HepG2 (cell line): ENCODE measurements at regions not wholly inside any gene's neighbourhood (a gene's known extent, or its start where the extent isn't known, plus 50 kb on each side); places are given as distances from the start of the nearest gene placed in this dataset.

Experiments
- ARNTL ChIP-seq: sonication (generic); formaldehyde crosslinking; IDR thresholded peaks from 2 replicates; pipeline ENCODE4 v1.4.0; 2020; ENCODE audit warnings: mild to moderate bottlenecking, missing genetic modification reagents
- ATAD3A ChIP-seq: sonication (generic); formaldehyde crosslinking; IDR thresholded peaks from 2 replicates; pipeline ENCODE4 v1.4.0; 2020; ENCODE audit warnings: missing genetic modification reagents
- EP300 ChIP-seq, 3 experiments: sonication (generic) in 1 of 3; formaldehyde crosslinking in 1 of 3; IDR thresholded peaks; 2 replicates each; pipeline versions ENCODE4 v1.5.1 to v1.6.1; 2011 to 2020; ENCODE audit warnings: low read depth in 2 of 3, low read length in 2 of 3, borderline replicate concordance in 1 of 3, improper control_type of control experiment in 1 of 3, mild to moderate bottlenecking in 1 of 3, missing genetic modification reagents in 1 of 3, moderate library complexity in 1 of 3
- EZH2 ChIP-seq: conservative IDR thresholded peaks from 2 replicates; pipeline ENCODE4 v1.6.1; 2012; ENCODE audit warnings: mild to moderate bottlenecking, low read depth, low read length, moderate library complexity
- HDAC6 ChIP-seq: fragments of 200-600 bp; sonication (generic); IDR thresholded peaks from 2 replicates; pipeline ENCODE4 v1.7.0; 2017; ENCODE audit warnings: mild to moderate bottlenecking, antibody characterized with exemption, low read length, low read depth
- KLF9 ChIP-seq: IDR thresholded peaks from 2 replicates; pipeline ENCODE4 v1.6.1; 2016; ENCODE audit warnings: low read depth
- MYC ChIP-seq: sonication (generic); formaldehyde crosslinking; IDR thresholded peaks from 2 replicates; pipeline ENCODE4 v1.9.0; 2021; ENCODE audit warnings: missing genetic modification reagents, borderline replicate concordance
- ZNF235 ChIP-seq: sonication (generic); formaldehyde crosslinking; IDR thresholded peaks from 2 replicates; pipeline ENCODE4 v1.8.1; 2023; ENCODE audit warnings: mild to moderate bottlenecking, missing genetic modification reagents, borderline replicate concordance
- ZNF33A ChIP-seq: sonication (generic); formaldehyde crosslinking; IDR thresholded peaks from 2 replicates; pipeline ENCODE4 v1.5.1; 2020; ENCODE audit warnings: missing genetic modification reagents, mild to moderate bottlenecking, moderate library complexity, borderline replicate concordance
- ZNF350 ChIP-seq: sonication (generic); formaldehyde crosslinking; IDR thresholded peaks from 2 replicates; pipeline ENCODE4 v1.4.0; 2020; ENCODE audit warnings: mild to moderate bottlenecking, low read depth, missing genetic modification reagents, borderline replicate concordance
- ZNF589 ChIP-seq: sonication (generic); formaldehyde crosslinking; conservative IDR thresholded peaks from 2 replicates; pipeline ENCODE4 v1.8.0; 2022; ENCODE audit warnings: mild to moderate bottlenecking, moderate library complexity, missing genetic modification reagents
- TF ChIP-seq, protein P1 (sequence below): sonication (generic); formaldehyde crosslinking; IDR thresholded peaks from 2 replicates; pipeline ENCODE4 v1.5.0; 2020; ENCODE audit warnings: mild to moderate bottlenecking, missing genetic modification reagents, moderate library complexity

DNA sequence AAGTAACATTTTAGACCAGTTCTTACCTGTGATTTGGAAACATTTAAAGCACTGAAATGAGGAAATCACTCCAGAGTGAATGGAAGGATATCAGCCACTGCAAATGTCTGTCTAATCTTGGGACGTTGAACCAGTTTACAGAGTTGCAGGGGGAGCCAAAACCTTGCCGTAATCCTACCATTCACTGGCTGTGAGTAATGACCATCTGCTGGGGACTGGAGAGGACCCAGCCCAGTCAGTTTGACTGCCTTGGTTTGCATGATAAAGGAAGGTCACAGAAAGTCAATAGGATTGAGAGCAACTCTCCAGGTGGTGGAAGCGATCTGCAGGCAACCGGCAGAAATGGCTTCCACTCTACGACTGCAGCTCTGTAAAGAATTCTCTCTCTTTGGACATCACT lies 167.2 kb downstream of the AKR1D1 start:
- TF ChIP-seq KLF9 (no peak), ZNF350 (CRISPR knock-in tag) (no peak), ATAD3A (CRISPR knock-in tag) (no peak), ZNF589 (CRISPR knock-in tag) (no peak), MYC (CRISPR knock-in tag) (no peak), ARNTL (CRISPR knock-in tag) (no peak), EP300 (IDR thresholded peaks at IDR 0.05; ENCODE audit: low read depth in 2 of 2, low read length in 2 of 2) (0 out of 4 replicates have a peak, but pooled peaks of 1 of the 2 experiments have one; percentile 9), EP300 (CRISPR knock-in tag; IDR thresholded peaks at IDR 0.05; ENCODE audit: borderline replicate concordance) (no peak), ZNF33A (no peak), ZNF235 (CRISPR knock-in tag) (no peak), HDAC6 (no peak), EZH2 (no peak)
- TF ChIP-seq, protein P1, sequence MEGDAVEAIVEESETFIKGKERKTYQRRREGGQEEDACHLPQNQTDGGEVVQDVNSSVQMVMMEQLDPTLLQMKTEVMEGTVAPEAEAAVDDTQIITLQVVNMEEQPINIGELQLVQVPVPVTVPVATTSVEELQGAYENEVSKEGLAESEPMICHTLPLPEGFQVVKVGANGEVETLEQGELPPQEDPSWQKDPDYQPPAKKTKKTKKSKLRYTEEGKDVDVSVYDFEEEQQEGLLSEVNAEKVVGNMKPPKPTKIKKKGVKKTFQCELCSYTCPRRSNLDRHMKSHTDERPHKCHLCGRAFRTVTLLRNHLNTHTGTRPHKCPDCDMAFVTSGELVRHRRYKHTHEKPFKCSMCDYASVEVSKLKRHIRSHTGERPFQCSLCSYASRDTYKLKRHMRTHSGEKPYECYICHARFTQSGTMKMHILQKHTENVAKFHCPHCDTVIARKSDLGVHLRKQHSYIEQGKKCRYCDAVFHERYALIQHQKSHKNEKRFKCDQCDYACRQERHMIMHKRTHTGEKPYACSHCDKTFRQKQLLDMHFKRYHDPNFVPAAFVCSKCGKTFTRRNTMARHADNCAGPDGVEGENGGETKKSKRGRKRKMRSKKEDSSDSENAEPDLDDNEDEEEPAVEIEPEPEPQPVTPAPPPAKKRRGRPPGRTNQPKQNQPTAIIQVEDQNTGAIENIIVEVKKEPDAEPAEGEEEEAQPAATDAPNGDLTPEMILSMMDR (CRISPR knock-in tag), result peak; percentile 20
